HG03378 (cell line): ENCODE measurements at regions not wholly inside any gene's neighbourhood (a gene's known extent, or its start where the extent isn't known, plus 50 kb on each side); places are given as distances from the start of the nearest gene placed in this dataset.
A peak's percentile ranks its signal among the peaks of the same experiment; 100 is the strongest.

Experiments
- ATAC-seq: cut with Tn5 transposase; IDR thresholded peaks from one replicate; pipeline ENCODE4 v1.9.1; 2021; ENCODE audit warnings: mild to moderate bottlenecking, moderate library complexity; ENCODE audit not compliant: unreplicated experiment

- no peak for ATAC-seq
These were observed 218.1 kb downstream of the PTEN start for GRCh38 chr10:88081457-88082054.

- peak; percentile 15 for ATAC-seq
These were observed 219.0 kb downstream of the PTEN start for GRCh38 chr10:88082391-88082790.

DNA sequence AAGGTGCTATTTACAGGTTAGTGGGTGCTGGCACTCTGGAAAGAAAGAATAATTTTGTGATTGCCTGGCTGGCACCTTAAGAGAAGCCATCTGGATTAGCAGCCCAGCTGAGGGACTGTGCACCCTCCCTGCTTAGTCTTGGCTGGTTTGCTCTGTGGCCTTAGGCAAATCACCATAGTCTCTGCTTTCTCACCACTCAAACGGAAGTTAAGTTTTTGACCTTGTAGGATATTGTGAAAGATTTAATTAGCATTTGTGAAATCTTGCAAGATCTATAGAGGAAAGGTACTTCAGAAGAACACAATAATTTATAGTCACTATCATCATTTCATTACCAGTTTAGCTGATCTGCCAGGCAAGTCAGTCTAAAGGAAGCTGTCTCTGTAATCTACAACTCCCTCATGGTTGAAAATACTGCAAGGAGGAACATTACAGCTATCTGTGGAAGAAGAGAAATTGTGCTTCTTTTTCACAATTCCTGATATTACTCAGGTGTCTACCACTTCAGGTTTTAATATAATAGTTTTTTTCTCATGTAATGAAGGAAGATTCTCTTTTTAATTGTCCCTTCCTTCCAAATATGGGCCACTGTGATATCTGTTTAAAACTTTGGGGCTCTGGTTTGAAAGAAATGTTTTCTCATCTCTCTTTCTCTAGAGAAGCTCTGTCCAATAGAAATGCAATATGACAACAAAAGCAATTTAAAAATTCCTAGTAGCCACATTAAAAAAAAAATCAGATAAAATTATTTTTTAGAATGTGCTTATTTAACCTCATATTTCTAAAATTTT is 219.6 kb downstream of the PTEN start:
- ATAC-seq, result peak; percentile 66

DNA sequence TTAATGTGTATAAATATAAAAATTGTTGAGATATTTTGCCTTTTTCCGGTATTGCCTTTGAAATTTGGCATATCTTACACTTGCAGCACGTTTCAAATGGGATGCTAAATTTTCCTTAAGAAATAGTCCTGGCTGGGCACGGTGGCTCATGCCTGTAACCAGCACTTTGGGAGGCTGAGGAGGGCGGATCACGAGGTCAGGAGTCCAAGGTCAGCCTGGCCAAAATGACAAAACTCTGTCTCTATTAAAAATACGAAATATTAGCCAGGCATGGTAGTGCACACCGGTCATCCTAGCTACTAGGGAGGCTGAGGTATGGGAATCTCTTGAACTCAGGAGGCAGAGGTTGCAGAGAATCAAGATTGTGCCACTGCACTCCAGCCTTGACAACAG is 220.2 kb downstream of the PTEN start:
- no peak for ATAC-seq

DNA sequence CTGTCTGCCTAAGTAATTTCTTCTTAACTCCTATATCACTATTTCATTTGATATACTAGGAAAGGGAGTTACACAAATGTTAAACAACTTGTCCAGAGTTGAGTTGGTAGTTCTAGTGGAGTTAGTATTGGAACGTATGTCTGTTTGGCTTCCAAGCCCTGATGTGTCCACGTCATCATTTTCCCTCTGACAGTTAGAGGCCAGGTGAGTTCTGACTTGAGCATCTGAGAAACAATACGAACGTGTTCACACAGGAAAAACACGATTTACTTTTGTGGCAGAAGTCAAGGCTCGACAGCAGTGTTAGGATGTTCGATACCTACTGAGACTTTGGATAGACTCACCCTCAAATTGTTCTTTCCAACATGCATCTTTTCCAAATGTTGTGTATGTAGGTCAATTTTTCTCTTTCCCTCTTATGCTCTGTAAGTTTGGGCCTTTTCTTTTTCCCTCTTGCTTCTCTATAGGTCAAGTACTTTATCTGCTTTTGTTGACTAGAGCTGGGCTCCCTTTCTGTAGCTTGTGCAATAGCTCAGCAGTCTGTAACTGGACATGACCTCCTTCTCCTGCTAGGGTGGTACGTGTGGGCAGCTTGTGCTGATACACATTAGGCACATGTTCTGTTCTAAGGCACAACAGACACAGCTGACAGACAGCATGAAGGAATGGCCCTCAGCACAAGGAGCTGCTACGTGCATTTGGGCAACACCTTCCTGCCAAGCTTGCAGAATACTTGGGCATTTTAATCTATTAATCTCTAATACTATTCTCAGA is 222.9 kb downstream of the PTEN start:
- no peak for ATAC-seq

GRCh38 chr10:88088441-88089340 is 225.3 kb downstream of the PTEN start:
- no peak for ATAC-seq

DNA sequence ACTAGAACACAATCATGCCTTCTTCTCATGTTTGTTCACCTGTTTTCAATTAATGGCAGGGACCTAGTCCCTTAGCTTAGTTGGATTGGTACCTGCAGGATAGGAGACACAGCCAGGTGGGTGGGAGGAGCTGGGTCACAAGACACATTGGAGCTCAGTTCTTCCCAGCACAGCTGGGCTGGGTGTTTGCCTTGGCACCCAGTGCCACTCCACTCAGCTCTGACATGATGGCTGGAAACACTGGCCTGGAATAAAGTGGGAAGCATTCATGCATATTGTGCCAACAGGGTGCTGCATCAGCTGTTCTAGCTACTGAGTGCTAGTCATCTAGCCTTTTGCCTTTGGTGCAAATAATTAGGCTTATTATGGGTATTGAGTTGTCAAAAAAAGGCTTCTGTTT is 226.1 kb downstream of the PTEN start:
- no peak for ATAC-seq

DNA sequence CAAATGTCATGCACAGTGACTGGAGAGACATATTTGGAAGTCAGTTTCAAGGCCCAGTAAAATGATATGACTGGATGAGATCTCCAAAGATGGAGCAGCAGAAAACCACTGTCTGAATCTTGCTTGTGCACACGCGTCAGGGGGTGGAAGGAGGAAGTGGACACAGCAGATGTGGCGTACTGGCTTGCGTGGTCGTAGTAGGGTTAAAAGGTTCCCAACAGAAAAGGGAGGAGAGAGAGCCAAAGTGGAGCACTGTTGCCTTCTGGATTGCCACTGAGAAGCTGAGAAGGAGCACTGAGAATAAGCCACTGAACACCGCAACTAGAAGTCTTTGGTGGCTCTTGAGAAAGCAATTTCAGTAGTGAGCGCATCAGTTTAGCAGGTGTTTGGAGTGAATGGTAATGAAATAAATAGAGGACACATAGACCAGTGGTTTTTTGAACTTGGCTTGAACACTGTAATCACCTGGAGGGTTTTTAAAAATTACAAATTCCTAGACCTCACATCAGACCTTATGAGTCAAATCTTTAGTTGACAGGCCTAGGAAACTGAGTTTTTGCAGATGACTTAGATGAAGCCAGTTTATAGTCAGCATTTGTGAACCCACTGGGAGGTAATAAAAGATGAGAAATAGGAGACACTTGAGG is 227.3 kb downstream of the PTEN start:
- no peak for ATAC-seq

DNA sequence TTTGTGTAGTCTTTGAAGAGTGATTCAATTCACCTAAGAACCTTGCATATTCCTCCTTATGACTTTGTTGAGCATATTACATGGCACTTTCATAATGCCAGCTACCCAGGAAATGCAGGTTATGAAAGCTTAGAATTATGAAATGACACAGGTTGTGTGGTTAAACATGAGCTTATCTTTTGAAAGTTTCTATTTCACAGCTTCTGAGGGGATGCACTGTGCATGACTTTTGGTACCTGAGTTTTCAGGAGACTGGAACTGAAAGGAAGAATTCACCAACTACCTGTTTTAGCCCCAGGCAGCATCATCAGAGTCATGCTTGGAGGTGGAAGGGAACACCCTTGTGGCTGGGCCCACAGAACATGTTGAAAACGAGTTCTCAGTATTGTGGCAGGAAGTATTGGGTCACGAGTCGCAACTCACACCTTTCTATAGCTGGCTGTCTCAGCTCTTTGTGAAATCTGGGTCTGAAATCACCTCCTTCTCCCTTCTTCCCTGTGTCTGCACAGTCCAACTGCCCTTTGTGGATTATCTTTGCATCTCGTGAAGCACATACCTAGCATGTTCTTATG is 228.2 kb downstream of the PTEN start:
- ATAC-seq, result peak; percentile 88

- no peak for ATAC-seq
These were observed 228.8 kb downstream of the PTEN start for GRCh38 chr10:88092265-88092664.

DNA sequence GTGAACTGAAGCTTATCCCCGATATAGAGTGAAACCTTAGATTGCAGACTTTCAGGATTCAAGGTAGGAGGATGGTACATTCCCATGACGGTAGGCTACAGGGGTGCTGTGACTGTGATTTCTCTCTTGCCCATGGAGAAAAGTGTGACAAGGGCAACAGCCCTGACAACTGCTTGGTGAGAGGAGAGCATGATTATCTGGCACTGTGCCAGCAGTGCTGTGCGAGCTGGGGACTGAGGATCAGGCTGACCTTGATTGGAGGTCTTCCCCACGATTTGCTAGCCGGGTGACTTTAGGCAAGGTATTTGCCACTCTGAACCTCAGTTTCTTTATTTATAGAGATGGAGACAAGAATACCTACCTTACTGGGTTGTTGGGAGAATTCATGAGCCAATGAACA is 229.5 kb downstream of the PTEN start:
- no peak for ATAC-seq

DNA sequence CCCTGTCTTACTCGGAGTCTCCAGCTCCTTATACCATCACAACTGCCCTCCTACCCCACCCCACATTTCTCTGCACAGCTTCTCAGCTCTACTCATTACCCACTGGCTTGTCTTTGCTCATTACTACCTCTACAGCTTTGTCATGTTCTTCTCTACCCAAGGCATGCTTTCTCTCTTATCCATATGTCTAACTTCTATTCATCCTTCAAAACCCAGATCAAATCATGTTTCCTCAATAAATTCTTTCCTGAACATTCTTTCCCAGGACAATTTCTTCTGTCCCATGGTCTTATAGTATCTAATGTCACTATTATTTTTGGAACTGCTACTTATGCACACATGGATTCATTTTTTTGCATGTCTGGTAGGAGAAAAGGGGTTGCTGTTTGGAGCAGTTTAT is 231.4 kb downstream of the PTEN start:
- ATAC-seq, result no peak

- ATAC-seq, result no peak
These were observed 231.8 kb downstream of the PTEN start for GRCh38 chr10:88095223-88095721.

GRCh38 chr10:88095778-88096431 is 232.5 kb downstream of the PTEN start:
- no peak for ATAC-seq

DNA sequence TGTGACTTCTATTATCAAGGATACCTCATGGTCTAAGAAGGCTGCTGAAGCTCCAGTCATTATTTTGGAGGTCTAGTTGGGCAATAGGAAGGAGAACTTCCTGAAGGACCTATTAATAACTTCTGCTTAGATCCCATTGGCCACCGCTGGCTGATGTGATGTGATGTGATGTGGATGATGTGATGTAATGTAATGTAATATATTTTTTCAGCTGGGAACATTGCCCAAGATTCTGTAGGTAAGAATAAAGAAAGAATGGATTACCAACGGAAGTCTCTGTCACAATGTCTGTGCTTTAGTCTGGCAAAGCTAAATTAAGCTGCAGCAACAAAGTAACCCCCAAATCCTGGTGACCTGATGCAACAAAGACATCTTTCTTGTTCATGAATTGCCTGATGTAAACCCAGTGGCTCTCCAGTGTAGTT is 233.7 kb downstream of the PTEN start:
- no peak for ATAC-seq

- ATAC-seq, result no peak
These were observed 234.1 kb downstream of the PTEN start for GRCh38 chr10:88097536-88097935.

DNA sequence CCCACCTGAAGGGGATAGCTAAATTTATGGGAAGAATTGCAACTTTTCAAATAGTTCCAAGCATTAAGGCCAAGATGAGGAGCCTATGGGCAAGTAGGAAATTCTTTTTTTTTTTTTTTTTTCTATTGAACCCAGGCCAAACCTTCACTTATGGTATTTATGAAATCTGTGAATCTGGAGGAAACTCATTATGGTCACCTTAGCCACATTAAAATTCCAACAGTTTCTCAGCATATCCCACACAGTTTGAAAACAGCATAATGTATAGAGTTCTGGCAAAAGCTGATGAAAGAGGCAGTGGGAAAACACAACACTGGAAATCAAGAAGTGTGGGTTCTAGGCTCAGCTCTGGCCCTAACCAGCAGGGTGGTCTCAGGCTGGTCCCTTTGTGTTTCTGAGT is 236.9 kb downstream of the PTEN start:
- no peak for ATAC-seq

GRCh38 chr10:88101666-88102065 is 238.2 kb downstream of the PTEN start:
- ATAC-seq, result no peak

- no peak for ATAC-seq
These were observed 240.2 kb downstream of the PTEN start for GRCh38 chr10:88103576-88103975.
